GM12892 (cell line): ENCODE measurements at regions not wholly inside any gene's neighbourhood (a gene's known extent, or its start where the extent isn't known, plus 50 kb on each side); places are given as distances from the start of the nearest gene placed in this dataset.

ENCODE experiments used
- POLR2AphosphoS5 ChIP-seq: IDR thresholded peaks from 2 replicates; pipeline ENCODE4 v1.6.1; 2011; ENCODE audit warnings: low read depth, low read length, control low read depth
- TAF1 ChIP-seq: IDR thresholded peaks from 2 replicates; pipeline ENCODE4 v1.6.1; 2011; ENCODE audit warnings: low read depth, mild to moderate bottlenecking, control low read depth, low read length, borderline replicate concordance

GRCh38 chr6:156471000-156471399 is 306.2 kb upstream of the ARID1B start:
- TF ChIP-seq POLR2AphosphoS5 (no peak), TAF1 (no peak)
